ENCODE measurements at regions not wholly inside any gene's neighbourhood (a gene's known extent, or its start where the extent isn't known, plus 50 kb on each side); places are given as distances from the start of the nearest gene placed in this dataset.
"Not testable (repeated sequence)": the region's sequence is repeated elsewhere in the genome, so short reads cannot be mapped to it uniquely, and the experiment has no call there.

DNA sequence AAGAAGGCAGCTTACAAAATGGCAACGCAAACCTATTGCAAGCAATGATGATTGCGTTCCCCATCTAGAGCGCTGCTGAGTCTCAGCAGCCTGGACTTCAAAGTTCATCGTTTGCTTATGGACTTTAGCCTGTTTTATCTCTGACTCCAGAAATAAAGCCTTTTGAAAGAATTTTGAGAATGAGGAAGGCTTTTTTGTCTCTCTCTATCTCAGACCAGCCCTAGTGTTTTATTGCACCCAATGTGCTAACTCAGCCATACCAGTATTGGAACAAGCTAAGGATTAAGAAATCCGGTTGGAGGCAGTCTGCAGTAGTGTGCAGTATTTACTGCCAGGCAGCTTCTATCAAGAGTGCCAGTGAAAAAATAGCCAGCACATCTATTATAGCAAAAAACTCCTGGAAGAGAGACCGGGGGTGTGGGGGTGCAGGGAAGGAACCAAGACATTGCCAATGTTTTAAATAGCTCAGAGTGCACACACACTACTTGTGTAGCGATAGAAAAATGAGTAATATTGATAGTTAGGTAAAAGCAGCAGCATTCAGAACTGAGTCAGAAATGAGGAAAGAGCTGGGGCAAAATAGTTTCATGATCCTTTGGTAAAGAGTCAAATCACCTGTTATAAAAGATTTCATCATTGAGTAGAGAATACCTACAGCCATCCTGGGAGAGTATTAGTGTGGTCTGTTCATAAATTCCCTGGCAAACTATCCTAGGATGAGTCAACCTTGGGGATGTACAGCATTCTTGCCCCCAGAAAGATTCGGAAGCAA, 219.0 kb downstream of the ZNF608 start:
- no peak for TF ChIP-seq ZFX (IDR thresholded peaks at IDR 0.05)
- TF ChIP-seq, protein P1, sequence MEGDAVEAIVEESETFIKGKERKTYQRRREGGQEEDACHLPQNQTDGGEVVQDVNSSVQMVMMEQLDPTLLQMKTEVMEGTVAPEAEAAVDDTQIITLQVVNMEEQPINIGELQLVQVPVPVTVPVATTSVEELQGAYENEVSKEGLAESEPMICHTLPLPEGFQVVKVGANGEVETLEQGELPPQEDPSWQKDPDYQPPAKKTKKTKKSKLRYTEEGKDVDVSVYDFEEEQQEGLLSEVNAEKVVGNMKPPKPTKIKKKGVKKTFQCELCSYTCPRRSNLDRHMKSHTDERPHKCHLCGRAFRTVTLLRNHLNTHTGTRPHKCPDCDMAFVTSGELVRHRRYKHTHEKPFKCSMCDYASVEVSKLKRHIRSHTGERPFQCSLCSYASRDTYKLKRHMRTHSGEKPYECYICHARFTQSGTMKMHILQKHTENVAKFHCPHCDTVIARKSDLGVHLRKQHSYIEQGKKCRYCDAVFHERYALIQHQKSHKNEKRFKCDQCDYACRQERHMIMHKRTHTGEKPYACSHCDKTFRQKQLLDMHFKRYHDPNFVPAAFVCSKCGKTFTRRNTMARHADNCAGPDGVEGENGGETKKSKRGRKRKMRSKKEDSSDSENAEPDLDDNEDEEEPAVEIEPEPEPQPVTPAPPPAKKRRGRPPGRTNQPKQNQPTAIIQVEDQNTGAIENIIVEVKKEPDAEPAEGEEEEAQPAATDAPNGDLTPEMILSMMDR (conservative IDR thresholded peaks at IDR 0.05) = no peak

DNA sequence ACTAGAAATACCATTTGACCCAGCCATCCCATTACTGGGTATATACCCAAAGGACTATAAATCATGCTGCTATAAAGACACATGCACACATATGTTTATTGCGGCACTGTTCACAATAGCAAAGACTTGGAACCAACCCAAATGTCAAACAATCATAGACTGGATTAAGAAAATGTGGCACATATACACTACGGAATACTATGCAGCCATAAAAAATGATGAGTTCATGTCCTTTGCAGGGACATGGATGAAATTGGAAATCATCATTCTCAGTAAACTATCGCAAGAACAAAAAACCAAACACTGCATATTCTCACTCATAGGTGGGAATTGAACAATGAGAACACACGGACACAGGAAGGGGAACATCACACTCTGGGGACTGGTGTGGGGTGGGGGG, 220.4 kb downstream of the ZNF608 start:
- H3K27ac ChIP-seq = not testable (repeated sequence)

More for the DNA sequence above, 219.0 kb downstream of the ZNF608 start:
- H3K27ac ChIP-seq = no peak overlapping the region

DNA sequence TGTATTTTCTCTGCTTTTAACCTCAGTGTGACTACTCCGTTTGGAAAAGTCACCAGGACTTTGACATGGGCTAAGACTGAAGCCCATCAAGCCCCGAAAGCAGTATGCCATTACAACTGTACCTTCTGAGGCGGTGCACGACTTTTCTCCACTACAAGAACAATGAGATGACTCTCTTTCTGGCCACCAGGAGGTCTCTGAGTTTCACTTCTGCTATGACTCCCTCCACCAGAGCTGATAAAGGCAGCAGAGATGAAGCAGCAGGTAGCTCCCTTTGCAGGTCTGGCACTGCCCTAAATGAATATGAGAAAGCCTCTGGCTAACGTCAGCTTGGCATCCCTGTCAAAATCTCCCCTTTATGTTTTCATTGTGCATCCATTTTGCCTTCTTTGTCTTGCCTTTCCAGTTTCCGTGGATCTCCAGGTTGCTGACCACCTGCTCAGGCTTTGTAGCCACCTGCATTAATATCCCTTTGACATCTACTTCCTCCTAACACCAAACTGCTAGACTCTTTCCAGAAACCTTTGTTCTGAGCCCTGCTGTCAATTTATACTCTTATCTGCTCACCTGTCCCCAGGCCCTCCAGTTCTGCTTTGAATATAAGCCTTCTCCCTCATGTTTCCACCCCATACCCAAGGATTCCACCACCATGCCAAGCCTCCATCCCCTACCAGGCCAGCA, 221.7 kb downstream of the ZNF608 start:
- H3K27ac ChIP-seq = no peak overlapping the region
- TF ChIP-seq, protein P1 (conservative IDR thresholded peaks at IDR 0.05) = no peak
- no peak for TF ChIP-seq ZFX (IDR thresholded peaks at IDR 0.05)

DNA sequence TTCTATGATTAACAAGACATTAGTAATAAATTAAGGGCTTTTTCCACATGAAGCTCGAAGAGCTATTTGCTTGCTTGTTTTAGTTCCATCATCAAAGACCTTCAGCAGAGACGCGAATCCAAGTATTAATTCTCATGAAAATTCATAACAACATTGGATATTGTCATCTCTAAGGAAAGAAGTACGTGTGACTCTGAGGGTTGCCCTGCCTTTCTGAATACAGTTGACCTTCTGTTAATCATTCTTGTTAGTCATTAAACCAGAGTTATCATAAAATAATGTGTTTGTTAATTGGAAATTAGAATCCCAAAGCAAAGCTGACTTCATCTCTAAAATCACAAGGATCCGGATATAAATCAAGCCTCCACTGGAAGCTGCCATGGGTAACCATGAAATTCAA, 222.5 kb downstream of the ZNF608 start:
- no peak for TF ChIP-seq ZFX (IDR thresholded peaks at IDR 0.05)
- TF ChIP-seq, protein P1 (conservative IDR thresholded peaks at IDR 0.05) = no peak
- H3K27ac ChIP-seq = no peak overlapping the region

DNA sequence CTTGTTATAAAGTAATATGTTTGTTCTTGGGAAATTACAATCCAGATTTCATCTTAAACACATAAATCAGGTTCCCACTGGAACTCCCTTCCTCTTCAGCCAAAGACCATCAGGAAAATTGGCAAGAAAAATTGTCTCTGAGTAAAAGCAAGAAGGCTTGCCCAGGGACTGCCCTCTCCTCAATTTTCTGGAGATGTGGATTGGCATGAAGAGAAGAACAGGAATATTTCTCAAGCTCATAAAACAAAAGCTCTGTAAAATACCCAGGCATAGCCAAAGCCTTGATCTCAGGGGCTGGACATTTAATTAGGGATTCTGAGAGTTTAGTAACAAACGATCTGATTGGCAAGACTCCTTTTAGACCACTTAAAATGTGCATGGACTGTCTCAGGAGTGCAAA, 223.4 kb downstream of the ZNF608 start:
- H3K27ac ChIP-seq = no peak overlapping the region
- TF ChIP-seq ZFX (IDR thresholded peaks at IDR 0.05) = no peak
- TF ChIP-seq, protein P1 (conservative IDR thresholded peaks at IDR 0.05) = no peak

DNA sequence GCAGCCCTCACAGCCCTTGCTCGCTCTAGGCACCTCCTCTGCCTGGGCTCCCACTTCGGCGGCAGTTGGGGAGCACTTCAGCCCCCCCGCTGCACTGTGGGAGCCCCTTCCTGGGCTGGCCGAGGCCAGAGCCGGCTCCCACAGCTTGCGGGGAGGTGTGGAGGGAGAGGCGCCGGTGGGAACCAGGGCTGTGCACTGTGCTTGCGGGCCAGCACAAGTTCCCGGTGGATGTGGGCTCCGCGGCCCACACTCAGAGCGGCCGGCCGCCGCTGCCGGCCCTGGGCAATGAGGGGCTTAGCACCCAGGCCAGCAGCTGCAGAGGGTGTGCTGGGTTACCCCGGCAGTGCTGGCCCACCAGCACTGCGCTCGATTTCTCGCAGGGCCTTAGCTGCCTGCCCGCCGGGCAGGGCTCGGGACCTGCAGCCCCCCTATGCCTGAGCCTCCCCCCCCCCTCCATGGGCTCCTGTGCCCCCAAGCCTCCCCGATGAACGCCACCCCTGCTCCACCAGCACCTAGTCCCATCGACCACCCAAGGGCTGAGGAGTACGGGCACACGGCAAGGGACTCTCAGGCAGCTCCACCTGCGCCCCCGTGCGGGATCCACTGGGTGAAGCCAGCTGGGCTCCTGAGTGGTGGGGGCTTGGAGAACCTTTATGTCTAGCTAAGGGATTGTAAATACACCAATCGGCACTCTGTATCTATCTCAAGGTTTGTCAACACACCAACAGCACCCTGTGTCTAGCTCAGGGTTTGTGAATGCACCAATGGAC, 224.8 kb downstream of the ZNF608 start:
- TF ChIP-seq, protein P1 (conservative IDR thresholded peaks at IDR 0.05) = no peak
- TF ChIP-seq ZFX (IDR thresholded peaks at IDR 0.05) = no peak
- no peak overlapping the region for H3K27ac ChIP-seq

DNA sequence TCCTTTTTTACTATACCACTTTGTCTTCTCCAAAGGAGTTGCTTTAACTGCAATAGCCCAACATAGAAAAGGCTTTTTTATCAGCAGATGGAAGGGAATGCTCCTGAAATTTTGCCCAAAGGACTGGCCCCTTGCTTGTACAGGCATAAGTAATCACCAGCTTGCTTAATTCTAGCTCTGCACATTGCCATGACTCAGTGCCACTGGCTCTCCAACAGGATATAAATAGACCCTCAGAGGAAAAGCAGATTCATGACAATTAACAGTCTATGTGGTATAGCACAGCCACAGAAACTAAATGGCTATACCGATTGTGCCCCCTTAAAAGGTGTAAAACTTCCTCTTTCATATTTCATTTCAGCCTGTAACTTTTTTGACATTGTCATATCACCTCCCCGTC, 227.0 kb downstream of the ZNF608 start:
- TF ChIP-seq, protein P1 (conservative IDR thresholded peaks at IDR 0.05) = no peak
- TF ChIP-seq ZFX (IDR thresholded peaks at IDR 0.05) = no peak
- H3K27ac ChIP-seq = no peak overlapping the region
